Activated T-cell treated with anti-CD3 and anti-CD28 coated beads, Interleukin-2, amount 50 U/mL, for 24 hours (primary cell): ENCODE measurements at regions not wholly inside any gene's neighbourhood (a gene's known extent, or its start where the extent isn't known, plus 50 kb on each side); places are given as distances from the start of the nearest gene placed in this dataset.
"Not testable (repeated sequence)": the region's sequence is repeated elsewhere in the genome, so short reads cannot be mapped to it uniquely, and the experiment has no call there.

Experiments used
- DNase-seq: peaks from one replicate; pipeline ENCODE4 v3.0.0-alpha.2; 2020
- H3K27ac Mint-ChIP-seq: 2 replicates; pipeline ENCODE4 v1.8.0; 2020; ENCODE audit warnings: mild to moderate bottlenecking, mixed read lengths
- H3K27me3 Mint-ChIP-seq: 2 replicates; pipeline ENCODE4 v1.8.0; 2020; ENCODE audit warnings: mixed read lengths
- H3K36me3 Mint-ChIP-seq: 2 replicates; pipeline ENCODE4 v1.8.0; 2020; ENCODE audit warnings: low read depth, mixed read lengths
- H3K4me1 Mint-ChIP-seq: 2 replicates; pipeline ENCODE4 v1.8.0; 2020; ENCODE audit warnings: low read depth, mixed read lengths
- H3K4me3 Mint-ChIP-seq: 2 replicates; pipeline ENCODE4 v1.8.0; 2020; ENCODE audit warnings: mild to moderate bottlenecking, moderate library complexity, mixed read lengths
- H3K9me3 Mint-ChIP-seq: 2 replicates; pipeline ENCODE4 v1.8.0; 2020; ENCODE audit warnings: mixed read lengths

GRCh38 chrX:47776292-47777006 lies 60.3 kb upstream of the ZNF81 start:
- no peak overlapping the region for H3K4me3 Mint-ChIP-seq
- H3K4me1 Mint-ChIP-seq, result no peaks in the 10 kb centered on the region
- H3K27me3 Mint-ChIP-seq, result peaks cover 31% of the 10 kb centered on the region
- no peak for DNase-seq
- no peak overlapping the region for H3K27ac Mint-ChIP-seq
- H3K9me3 Mint-ChIP-seq, result no peaks in the 10 kb centered on the region
- H3K36me3 Mint-ChIP-seq, result no peaks in the 10 kb centered on the region

- no peak overlapping the region for H3K4me3 Mint-ChIP-seq
- no peaks in the 10 kb centered on the region for H3K36me3 Mint-ChIP-seq
- H3K27me3 Mint-ChIP-seq, result peaks cover 59% of the 10 kb centered on the region
- peaks cover 3% of the 10 kb centered on the region for H3K9me3 Mint-ChIP-seq
- H3K27ac Mint-ChIP-seq, result no peak overlapping the region
- no peak for DNase-seq
- no peaks in the 10 kb centered on the region for H3K4me1 Mint-ChIP-seq
These were observed 63.9 kb upstream of the ZNF81 start for GRCh38 chrX:47772764-47773163.

DNA sequence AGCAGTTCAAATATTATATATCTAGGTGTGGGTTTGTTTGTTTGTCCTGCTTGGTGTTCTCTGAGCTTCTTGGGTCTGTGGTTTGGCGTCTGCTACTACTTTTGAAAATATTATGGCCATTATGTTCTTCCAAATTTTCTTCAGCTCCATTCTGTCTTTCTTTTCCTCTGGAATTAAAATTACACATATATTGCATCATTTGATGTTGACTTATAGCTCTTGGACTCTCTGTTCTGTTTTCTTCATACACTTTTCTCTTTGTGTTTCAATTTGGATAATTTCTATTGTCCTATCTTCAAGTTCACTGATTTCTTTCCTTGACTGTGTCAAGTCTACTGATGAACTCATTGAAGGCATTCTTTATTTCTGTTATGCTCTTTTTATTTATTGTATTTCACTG lies 65.2 kb upstream of the ZNF81 start:
- no peak for DNase-seq
- no peaks in the 10 kb centered on the region for H3K36me3 Mint-ChIP-seq
- H3K27me3 Mint-ChIP-seq, result peaks cover 64% of the 10 kb centered on the region
- H3K4me1 Mint-ChIP-seq, result no peaks in the 10 kb centered on the region
- no peak overlapping the region for H3K27ac Mint-ChIP-seq
- H3K4me3 Mint-ChIP-seq, result no peak overlapping the region
- peaks cover 3% of the 10 kb centered on the region for H3K9me3 Mint-ChIP-seq

GRCh38 chrX:47762826-47763225 lies 73.9 kb upstream of the ZNF81 start:
- H3K36me3 Mint-ChIP-seq, H3K4me1 Mint-ChIP-seq, H3K9me3 Mint-ChIP-seq, H3K27ac Mint-ChIP-seq, H3K4me3 Mint-ChIP-seq, DNase-seq: not testable (repeated sequence)
- H3K27me3 Mint-ChIP-seq, result peaks cover 28% of the 10 kb centered on the region

DNA sequence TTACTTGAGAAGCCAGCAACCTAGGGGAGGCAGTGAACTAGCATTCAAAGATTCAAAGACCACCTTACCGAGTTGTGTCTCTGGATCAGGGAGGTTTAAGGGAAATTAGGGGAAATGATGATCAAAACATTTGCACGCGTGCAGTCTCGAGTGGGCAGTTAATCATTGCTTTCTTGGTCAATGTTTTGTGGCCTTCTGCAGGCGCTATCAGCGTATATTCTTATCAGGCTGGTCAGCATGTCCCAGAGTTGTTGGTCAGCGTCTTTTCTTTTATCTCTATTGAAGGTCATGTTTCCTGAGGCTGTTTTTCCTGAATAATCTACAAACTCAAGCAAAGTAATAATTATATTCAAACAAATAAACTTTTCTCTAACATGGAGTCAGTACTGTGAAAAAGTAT lies 84.0 kb upstream of the ZNF81 start:
- Mint-ChIP-seq H3K36me3 (no peaks in the 10 kb centered on the region), H3K27me3 (peaks cover 74% of the 10 kb centered on the region), H3K27ac (no peak overlapping the region), H3K9me3 (no peaks in the 10 kb centered on the region), H3K4me3 (no peak overlapping the region), H3K4me1 (no peaks in the 10 kb centered on the region)
- no peak for DNase-seq

- H3K27ac Mint-ChIP-seq, result no peak overlapping the region
- peaks cover 70% of the 10 kb centered on the region for H3K27me3 Mint-ChIP-seq
- H3K4me3 Mint-ChIP-seq, result no peak overlapping the region
- DNase-seq, result peak; percentile 49
- H3K36me3 Mint-ChIP-seq, result no peaks in the 10 kb centered on the region
- no peaks in the 10 kb centered on the region for H3K4me1 Mint-ChIP-seq
- no peaks in the 10 kb centered on the region for H3K9me3 Mint-ChIP-seq
These were observed 85.0 kb upstream of the ZNF81 start for GRCh38 chrX:47751670-47752069.

- no peak for DNase-seq
- Mint-ChIP-seq H3K27me3 (peaks cover 64% of the 10 kb centered on the region), H3K9me3 (no peaks in the 10 kb centered on the region), H3K4me3 (no peak overlapping the region), H3K36me3 (no peaks in the 10 kb centered on the region), H3K4me1 (no peaks in the 10 kb centered on the region), H3K27ac (no peak overlapping the region)
These were observed 87.3 kb upstream of the ZNF81 start for GRCh38 chrX:47749185-47749967.

DNA sequence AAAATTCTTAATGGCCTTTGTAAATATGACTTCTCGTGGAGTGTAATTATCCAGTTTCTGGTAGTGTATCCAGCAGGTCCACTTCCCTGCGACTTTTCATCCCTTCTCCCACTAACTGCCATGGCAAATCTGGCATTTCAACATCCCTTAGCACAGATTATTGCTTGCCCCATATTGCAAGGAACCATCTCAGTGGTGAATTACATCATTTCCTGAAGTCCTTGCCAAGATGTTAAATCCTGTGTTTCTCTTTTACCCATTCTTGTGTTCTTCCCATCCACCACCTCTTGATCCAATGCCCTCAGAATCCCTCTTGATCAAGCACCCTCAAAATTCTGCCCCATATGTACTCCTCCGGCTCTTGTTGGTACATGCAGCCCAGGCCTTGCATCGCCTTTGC lies 88.1 kb upstream of the ZNF81 start:
- Mint-ChIP-seq H3K4me1 (no peaks in the 10 kb centered on the region), H3K27ac (no peak overlapping the region), H3K9me3 (no peaks in the 10 kb centered on the region), H3K4me3 (no peak overlapping the region), H3K27me3 (peaks cover 59% of the 10 kb centered on the region), H3K36me3 (no peaks in the 10 kb centered on the region)
- no peak for DNase-seq

DNA sequence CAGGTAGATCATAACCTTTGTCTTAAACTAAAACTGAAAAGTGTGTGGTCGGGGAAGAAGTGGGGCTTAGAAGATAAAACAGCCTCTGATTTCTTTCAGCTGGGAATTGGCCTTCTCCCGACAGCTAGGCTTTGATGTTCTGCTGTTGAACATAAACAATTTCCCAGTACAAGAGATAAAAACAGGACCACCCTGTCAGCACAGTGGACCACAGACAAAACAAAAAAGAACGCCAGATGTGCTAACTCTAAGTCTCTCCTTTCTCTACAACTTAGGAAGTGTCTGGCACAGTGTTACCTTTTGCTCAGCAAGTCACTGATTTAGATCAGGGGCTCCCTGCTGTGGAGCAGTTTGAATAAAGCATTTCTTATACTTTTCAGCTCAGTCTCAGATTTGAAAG lies 87.5 kb upstream of the UXT start:
- Mint-ChIP-seq H3K36me3 (no peaks in the 10 kb centered on the region), H3K4me1 (no peaks in the 10 kb centered on the region), H3K27me3 (peaks cover 66% of the 10 kb centered on the region), H3K9me3 (no peaks in the 10 kb centered on the region), H3K4me3 (no peak overlapping the region), H3K27ac (no peak overlapping the region)
- DNase-seq, result no peak

- H3K9me3 Mint-ChIP-seq, result no peaks in the 10 kb centered on the region
- H3K27ac Mint-ChIP-seq, result no peak overlapping the region
- H3K4me3 Mint-ChIP-seq, result no peak overlapping the region
- no peak for DNase-seq
- H3K27me3 Mint-ChIP-seq, result peaks cover 59% of the 10 kb centered on the region
- no peaks in the 10 kb centered on the region for H3K36me3 Mint-ChIP-seq
- H3K4me1 Mint-ChIP-seq, result no peaks in the 10 kb centered on the region
These were observed 86.4 kb upstream of the UXT start for GRCh38 chrX:47745416-47745815.

DNA sequence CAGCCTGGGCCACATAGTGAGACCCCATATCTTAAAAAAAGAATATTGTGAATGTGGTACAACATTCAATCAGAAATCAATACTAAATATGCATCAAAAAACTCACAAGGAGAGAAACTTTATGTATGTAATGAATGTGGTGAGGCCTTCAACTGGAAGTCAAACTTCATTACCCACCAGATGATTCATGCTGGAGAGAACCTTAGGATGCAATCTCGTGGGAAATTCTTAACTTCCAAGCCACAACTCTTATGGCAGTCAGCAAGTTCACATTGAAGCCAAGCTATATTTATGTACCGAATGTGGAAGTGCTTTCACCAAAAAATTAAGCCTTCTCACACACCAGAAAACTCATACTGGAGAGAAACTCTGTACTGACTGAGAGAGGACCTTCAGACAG lies 84.5 kb upstream of the UXT start:
- H3K36me3 Mint-ChIP-seq, result no peaks in the 10 kb centered on the region
- no peak overlapping the region for H3K4me3 Mint-ChIP-seq
- peaks cover 3% of the 10 kb centered on the region for H3K9me3 Mint-ChIP-seq
- H3K4me1 Mint-ChIP-seq, result no peaks in the 10 kb centered on the region
- no peak for DNase-seq
- H3K27ac Mint-ChIP-seq, result no peak overlapping the region
- peaks cover 49% of the 10 kb centered on the region for H3K27me3 Mint-ChIP-seq

GRCh38 chrX:47738870-47739269 lies 79.9 kb upstream of the UXT start:
- not testable (repeated sequence) for H3K4me1 Mint-ChIP-seq, H3K27ac Mint-ChIP-seq, H3K9me3 Mint-ChIP-seq, H3K36me3 Mint-ChIP-seq, H3K4me3 Mint-ChIP-seq, DNase-seq
- peaks cover 34% of the 10 kb centered on the region for H3K27me3 Mint-ChIP-seq

DNA sequence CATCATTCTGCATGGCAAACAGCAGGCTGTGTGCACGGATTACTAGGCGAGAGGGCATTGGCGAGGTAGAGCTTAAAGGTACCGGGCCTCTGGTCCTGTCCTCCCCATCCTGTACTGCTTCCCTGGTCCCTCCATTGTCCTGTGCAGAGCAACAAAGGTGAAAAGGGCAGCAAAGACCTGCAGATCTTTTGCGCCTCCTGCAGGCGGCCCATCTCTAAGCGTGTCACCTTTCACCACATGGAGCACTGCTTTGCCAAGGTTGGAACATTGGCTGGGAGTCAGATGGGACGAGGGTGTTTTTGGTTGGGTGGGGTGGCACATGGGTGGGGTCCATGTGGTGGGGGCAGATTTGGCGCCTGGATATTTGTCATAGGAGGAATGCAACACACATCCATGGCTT lies 64.7 kb upstream of the UXT start:
- no peaks in the 10 kb centered on the region for H3K36me3 Mint-ChIP-seq
- H3K4me1 Mint-ChIP-seq, result no peaks in the 10 kb centered on the region
- no peak overlapping the region for H3K27ac Mint-ChIP-seq
- H3K9me3 Mint-ChIP-seq, result no peaks in the 10 kb centered on the region
- H3K4me3 Mint-ChIP-seq, result no peak overlapping the region
- no peak for DNase-seq
- peaks cover 29% of the 10 kb centered on the region for H3K27me3 Mint-ChIP-seq

DNA sequence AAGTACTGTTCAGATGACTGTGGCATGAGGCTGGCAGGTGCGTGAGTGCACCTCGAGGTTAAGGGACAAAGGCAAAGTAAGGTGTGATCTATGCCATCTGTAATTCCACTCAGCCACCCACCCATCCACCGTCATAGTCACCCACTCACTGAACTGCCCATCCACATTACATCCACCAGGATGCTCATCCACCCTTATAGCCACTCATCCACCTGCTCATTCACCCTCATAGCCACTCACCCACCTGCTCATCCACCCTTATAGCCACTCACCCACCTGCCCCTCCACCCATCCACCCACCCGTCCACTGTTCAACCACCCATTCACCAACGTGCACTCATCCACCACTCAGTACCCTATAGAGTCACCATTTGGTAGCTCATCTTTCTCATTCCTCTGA lies 64.1 kb upstream of the UXT start:
- Mint-ChIP-seq H3K9me3 (no peaks in the 10 kb centered on the region), H3K4me3 (no peak overlapping the region)
- no peak for DNase-seq

DNA sequence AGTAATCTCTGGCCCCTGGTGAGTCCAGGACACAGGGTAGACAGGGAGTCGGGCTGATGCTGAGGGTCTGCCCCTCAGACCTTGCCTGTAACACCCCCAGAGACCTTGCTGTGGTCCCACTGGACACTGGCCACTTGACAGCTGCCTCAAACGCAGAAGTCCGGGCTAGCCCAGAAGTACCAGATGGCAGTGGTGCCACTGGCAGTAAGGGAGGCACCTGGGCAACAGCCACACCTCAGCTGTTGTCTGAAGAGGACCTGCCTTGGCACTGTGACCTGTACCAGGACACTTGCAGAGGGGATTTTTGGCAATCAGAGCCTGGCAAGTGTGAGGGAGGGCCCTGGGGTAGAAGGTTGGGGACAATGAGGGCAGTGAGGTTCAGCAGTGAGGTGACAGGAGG lies 63.3 kb upstream of the UXT start:
- peaks cover 28% of the 10 kb centered on the region for H3K27me3 Mint-ChIP-seq
- H3K4me3 Mint-ChIP-seq, result no peak overlapping the region
- H3K27ac Mint-ChIP-seq, result no peak overlapping the region
- DNase-seq, result no peak
- no peaks in the 10 kb centered on the region for H3K9me3 Mint-ChIP-seq
- no peaks in the 10 kb centered on the region for H3K36me3 Mint-ChIP-seq
- H3K4me1 Mint-ChIP-seq, result no peaks in the 10 kb centered on the region

More for the DNA sequence above, 64.1 kb upstream of the UXT start:
- Mint-ChIP-seq H3K27me3 (peaks cover 31% of the 10 kb centered on the region), H3K36me3 (no peaks in the 10 kb centered on the region), H3K4me1 (no peaks in the 10 kb centered on the region), H3K27ac (no peak overlapping the region)
